ENCODE measurements at regions not wholly inside any gene's neighbourhood (a gene's known extent, or its start where the extent isn't known, plus 50 kb on each side); places are given as distances from the start of the nearest gene placed in this dataset.
"Not testable (repeated sequence)": the region's sequence is repeated elsewhere in the genome, so short reads cannot be mapped to it uniquely, and the experiment has no call there.

DNA sequence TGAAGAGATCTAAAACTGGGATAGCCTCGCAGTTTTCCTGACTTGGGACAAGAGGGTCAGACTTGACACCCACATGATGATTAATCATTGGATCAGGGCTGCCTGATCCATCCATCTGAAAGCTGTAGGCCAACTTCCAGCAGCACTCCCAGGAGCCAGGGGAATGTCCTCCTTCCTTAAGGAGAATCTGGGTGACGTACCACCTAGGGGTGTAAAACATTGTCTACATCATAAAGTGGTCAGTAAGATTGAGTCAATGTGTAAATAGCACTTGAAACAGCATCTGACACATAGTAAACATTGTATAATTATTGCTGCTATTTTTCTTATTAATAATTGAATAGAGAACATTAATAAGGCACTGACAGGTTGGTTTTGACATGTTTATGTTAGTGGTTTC, 392.8 kb downstream of the JRKL start:
- TF ChIP-seq JUND (IDR thresholded peaks at IDR 0.05; ENCODE audit: low read depth) = no peak
- in situ Hi-C loops (cut with HindIII; ENCODE audit: low pct_unique_long_range_greater_than_20kb, low sequenced_read_pairs) = no loop called here
- no peak for DNase-seq (ENCODE audit: low read depth in 1 of 2, low spot score in 1 of 2)

DNA sequence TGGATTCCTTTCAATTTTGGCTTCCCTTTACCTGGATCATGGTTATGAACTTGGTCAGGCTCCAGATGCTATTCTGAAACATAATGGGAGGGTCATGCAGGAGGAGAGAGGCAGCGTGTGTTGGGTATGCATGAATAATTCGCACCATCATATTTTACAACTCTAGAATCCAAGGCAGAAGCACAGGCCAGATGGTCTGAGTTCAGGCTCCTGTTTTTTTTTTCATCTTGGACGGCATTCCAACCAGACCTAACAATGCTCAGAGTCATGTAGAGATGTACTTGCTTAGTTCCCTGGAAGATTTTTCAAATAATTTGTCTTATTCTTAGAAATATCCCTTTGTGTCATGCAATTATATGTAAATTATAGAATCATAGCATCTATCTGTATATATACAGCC, 393.5 kb downstream of the JRKL start:
- in situ Hi-C loops (cut with HindIII; ENCODE audit: low pct_unique_long_range_greater_than_20kb, low sequenced_read_pairs) = no loop called here
- DNase-seq (ENCODE audit: low read depth in 1 of 2, low spot score in 1 of 2) = no peak
- no peak for TF ChIP-seq JUND (IDR thresholded peaks at IDR 0.05; ENCODE audit: low read depth)

DNA sequence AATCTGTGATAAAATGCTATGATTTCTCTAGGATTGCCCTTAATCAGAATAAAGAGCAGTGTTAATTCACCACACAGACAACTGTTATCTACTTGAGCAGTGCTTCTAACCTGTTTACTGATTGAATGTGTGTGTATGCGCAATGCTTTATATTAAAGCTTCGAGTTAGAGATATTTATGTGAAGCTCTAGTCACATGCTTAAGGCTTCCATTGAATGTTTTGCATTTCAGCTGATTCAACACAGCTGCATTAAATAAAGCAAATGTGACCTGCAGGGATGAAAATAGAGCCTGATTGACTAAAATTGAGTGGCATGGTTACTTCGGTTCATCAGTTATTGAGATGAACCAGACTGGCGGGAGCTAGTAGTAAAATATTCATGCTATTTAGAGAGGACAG, 395.3 kb downstream of the JRKL start:
- in situ Hi-C loops (cut with HindIII; ENCODE audit: low pct_unique_long_range_greater_than_20kb, low sequenced_read_pairs) = no loop called here
- TF ChIP-seq JUND (IDR thresholded peaks at IDR 0.05; ENCODE audit: low read depth) = no peak
- no peak for DNase-seq (ENCODE audit: low read depth in 1 of 2, low spot score in 1 of 2)

DNA sequence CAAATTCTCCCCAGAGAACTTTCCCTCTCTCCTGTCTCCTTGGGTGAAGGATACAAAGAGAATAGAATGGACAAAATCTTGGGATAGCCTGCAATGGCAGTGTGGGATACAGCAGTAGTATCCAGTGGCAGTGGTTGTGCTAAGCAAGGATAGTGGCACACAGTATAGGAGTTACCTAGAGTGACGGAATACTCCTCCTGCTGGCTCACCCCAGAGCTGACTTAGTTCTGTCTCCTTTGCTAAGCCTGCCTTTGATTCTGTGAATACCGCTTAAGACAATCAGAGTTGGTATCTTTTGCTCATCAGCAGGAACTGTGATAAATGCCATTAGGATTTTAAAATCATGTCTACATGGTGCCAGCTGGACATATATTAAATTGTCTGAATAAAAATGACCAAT, 404.3 kb downstream of the JRKL start:
- in situ Hi-C loops (cut with HindIII; ENCODE audit: low pct_unique_long_range_greater_than_20kb, low sequenced_read_pairs) = no loop called here
- DNase-seq (ENCODE audit: low read depth in 1 of 2, low spot score in 1 of 2) = no peak

DNA sequence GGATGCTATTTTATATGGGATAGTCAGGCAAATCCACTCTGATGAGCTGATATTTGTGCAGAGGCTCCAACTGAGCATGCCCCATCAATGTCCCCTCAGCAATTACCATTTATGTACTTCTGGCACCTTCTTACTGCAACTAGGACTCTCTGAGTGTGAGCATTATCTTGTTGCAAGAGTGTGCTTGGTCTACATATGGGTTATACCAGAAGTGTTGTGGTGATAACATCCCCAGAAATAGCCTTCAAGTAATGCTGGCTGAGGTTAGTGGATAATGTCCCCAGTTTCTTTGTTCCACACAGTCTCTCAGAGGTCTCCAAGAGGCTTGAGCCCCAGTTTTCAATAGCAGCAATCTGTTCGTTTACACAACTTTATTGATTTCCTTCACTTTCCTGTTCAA, 408.6 kb downstream of the JRKL start:
- TF ChIP-seq JUND (IDR thresholded peaks at IDR 0.05; ENCODE audit: low read depth) = no peak
- no peak for DNase-seq (ENCODE audit: low read depth in 1 of 2, low spot score in 1 of 2)
- in situ Hi-C loops (cut with HindIII; ENCODE audit: low pct_unique_long_range_greater_than_20kb, low sequenced_read_pairs) = no loop called here

More for the DNA sequence above, 404.3 kb downstream of the JRKL start:
- TF ChIP-seq JUND (IDR thresholded peaks at IDR 0.05; ENCODE audit: low read depth) = no peak

DNA sequence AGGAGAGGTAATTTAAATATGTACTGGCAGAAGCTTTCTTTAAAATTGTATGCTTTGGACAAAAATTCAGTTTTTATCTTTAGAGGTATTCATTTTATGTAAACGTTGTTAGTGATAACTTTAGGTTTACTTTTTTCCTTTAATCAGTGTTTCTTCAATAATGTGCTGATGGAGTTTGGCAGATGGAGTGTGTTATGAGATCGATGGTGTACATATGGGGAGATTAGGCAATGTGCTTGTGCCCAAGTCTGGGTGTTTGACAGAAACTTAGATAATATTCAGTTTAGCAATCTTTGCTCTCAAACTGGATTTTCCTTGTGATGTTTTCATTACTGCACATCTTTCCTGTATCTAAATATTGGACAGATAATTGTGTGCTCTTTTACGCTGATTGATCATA, 425.4 kb downstream of the JRKL start:
- no peak for DNase-seq (ENCODE audit: low read depth in 1 of 2, low spot score in 1 of 2)
- TF ChIP-seq JUND (IDR thresholded peaks at IDR 0.05; ENCODE audit: low read depth) = no peak
- in situ Hi-C loops (cut with HindIII; ENCODE audit: low pct_unique_long_range_greater_than_20kb, low sequenced_read_pairs) = no loop called here

DNA sequence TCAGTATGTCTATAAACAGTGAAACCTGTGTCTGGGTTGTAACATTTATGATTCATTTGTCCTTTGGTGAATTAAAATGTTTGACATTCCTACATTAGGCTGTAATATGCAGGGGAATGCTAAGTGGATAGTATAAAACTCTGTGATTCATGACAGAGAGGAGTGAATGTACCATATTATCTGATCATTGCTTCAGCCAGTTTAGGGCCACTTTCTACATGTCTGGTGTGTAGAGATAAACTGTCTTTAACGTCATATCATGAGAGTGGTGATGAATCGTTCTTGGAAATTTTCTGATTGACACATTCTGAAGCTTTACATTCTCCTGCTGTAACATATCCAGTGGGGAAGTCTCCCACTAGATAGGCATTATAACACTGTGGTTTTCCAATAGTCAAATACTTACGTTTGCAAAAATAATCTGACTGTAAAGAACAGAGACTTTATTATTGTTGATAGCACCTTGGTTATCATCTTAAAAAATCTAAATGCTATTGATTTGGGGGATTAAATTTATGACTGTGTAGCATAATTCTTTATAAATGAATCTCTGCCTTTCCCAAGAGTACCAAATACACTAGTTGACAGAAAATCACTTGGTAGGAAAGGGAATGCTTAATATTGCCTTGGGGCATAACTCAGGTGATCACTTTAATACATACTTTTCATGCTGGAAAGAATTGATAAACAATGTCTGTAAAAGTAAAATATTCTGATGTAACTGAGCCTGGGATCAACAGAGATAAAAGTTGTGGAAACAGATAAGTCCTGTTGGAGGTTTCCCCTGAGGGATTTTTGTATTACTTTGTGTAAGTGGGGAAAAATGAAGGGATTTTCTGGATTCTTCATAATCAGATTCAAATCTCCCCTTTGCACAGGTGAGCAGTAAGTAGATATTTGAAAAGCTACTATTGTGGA, 427.9 kb downstream of the JRKL start:
- in situ Hi-C loops (cut with HindIII; ENCODE audit: low pct_unique_long_range_greater_than_20kb, low sequenced_read_pairs) = no loop called here
- TF ChIP-seq JUND (IDR thresholded peaks at IDR 0.05; ENCODE audit: low read depth) = no peak
- DNase-seq (ENCODE audit: low read depth in 1 of 2, low spot score in 1 of 2) = no peak

DNA sequence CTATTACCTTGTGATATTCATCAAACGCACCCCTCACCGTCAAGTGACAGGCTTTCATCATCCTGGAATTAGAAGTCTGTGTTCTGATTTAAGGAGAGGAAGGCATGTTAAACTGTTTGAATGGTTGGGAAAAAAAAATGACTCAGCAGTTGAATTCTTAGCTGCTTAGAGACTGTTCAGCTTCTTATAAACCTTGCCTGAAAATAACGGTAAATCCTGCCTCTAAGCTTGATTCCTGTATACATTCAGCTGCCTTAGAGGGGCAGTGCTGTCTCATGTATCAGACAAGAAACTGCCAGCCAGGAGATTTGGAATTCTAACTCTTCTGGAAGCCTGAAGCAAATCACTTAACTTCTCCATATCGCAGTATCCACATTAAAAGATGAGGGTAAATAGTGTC, 437.4 kb downstream of the JRKL start:
- in situ Hi-C loops (cut with HindIII; ENCODE audit: low pct_unique_long_range_greater_than_20kb, low sequenced_read_pairs) = no loop called here
- peak in 1 of 2 experiments; percentile 23 for DNase-seq (ENCODE audit: low read depth in 1 of 2, low spot score in 1 of 2)
- TF ChIP-seq JUND (IDR thresholded peaks at IDR 0.05; ENCODE audit: low read depth) = no peak

DNA sequence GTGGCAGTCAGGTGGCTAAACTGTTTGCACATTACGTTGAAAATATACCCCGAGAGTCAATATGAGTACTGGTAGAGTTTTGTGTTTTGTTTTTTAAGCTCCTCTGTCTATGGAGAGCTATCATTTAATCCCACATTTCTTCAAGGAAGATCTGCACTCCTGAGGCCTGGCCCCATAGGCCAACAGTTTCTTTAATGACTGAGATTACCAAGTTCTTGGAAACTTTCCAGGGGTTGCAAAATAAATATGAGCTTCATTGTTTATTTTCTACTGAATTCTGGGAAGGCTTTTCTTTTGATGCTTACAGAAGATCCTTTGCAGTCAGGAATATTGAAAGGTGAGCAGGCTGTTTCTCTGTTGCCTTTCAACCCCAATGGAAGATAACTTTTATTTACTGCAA, 452.0 kb downstream of the JRKL start:
- no peak for TF ChIP-seq JUND (IDR thresholded peaks at IDR 0.05; ENCODE audit: low read depth)
- in situ Hi-C loops (cut with HindIII; ENCODE audit: low pct_unique_long_range_greater_than_20kb, low sequenced_read_pairs) = no loop called here
- DNase-seq (ENCODE audit: low read depth in 1 of 2, low spot score in 1 of 2) = no peak

DNA sequence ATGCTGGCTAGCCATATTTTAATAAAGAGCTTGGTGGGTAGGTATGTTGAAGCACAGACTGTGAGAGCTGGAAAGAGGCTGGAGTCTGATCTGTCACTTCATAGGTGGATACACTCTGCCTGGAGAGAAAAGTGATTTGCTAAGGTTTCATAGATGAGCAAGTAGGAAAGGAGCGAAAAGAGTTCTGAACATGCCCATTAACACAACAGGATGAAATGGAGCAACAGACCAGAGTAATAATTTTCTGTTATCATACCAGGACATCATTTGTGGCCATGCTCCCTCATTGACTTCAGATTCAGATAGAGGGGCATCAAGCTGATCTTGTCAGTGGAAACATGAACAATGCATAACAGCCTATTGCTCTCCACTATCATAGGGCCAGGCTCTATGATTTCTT, 452.9 kb downstream of the JRKL start:
- DNase-seq (ENCODE audit: low read depth in 1 of 2, low spot score in 1 of 2) = no peak
- in situ Hi-C loops (cut with HindIII; ENCODE audit: low pct_unique_long_range_greater_than_20kb, low sequenced_read_pairs) = no loop called here
- TF ChIP-seq JUND (IDR thresholded peaks at IDR 0.05; ENCODE audit: low read depth) = no peak

DNA sequence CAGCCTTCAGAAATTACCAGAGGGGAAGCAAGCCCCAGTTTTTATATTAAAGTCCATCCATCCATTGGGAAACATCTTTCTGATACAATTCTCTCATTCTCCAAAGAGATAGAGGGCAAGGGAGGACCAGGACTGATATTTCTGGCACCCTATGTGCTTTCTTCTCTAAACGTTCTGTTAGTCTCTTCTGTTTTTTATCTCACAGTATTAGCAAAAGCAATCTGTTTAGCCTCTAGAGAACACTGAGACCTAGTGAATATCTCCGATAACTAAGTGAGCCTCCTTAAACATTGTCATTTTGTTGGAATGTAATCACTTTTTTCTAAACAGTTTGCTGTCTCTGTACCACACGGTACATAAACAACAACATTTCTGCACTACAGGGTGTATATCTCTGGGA, 464.6 kb downstream of the JRKL start:
- DNase-seq (ENCODE audit: low read depth in 1 of 2, low spot score in 1 of 2) = no peak
- no peak for TF ChIP-seq JUND (IDR thresholded peaks at IDR 0.05; ENCODE audit: low read depth)
- in situ Hi-C loops (cut with HindIII; ENCODE audit: low pct_unique_long_range_greater_than_20kb, low sequenced_read_pairs) = no loop called here

DNA sequence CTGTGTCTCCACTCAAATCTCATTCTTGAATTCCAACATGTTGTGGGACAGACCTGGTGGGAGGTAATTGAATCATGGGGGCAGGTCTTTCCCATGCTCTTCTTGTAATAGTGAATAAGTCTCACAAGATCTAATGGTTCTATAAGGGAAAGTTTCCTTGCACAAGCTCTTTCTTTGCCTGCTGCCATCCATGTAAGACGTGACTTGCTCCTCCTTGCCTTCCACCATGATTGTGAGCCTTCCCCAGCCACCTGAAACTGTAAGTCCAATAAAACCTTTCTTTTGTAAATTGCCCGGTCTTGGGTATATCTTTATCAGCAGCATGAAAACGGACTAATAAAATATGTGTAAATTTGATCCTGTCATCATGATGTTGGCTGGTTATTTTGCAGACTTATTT, 471.9 kb downstream of the JRKL start:
- DNase-seq (ENCODE audit: low read depth in 1 of 2, low spot score in 1 of 2); in situ Hi-C loops (cut with HindIII; ENCODE audit: low pct_unique_long_range_greater_than_20kb, low sequenced_read_pairs): not testable (repeated sequence)

DNA sequence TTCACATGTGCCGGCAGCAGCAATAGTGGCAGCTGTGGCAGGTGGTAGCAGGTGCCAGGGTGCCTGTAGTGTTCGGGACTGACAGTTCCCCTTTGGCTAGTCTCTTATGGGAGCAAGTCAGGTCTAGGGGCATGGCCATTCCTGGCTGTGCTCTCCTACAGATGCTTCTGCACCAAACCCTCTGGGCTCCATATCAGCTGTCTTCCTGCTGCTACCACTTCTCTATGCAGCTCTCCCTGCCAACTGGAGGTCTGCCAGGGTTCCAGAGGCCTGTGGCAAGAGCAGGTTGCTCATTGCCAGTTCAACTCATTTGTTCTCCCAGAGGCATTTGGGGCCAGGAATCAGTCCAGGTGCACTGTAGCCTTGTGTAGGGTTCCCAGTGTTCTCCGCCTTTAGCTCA, 473.7 kb downstream of the JRKL start:
- DNase-seq (ENCODE audit: low read depth in 1 of 2, low spot score in 1 of 2) = no peak
- TF ChIP-seq JUND (IDR thresholded peaks at IDR 0.05; ENCODE audit: low read depth) = no peak
- in situ Hi-C loops (cut with HindIII; ENCODE audit: low pct_unique_long_range_greater_than_20kb, low sequenced_read_pairs) = no loop called here

DNA sequence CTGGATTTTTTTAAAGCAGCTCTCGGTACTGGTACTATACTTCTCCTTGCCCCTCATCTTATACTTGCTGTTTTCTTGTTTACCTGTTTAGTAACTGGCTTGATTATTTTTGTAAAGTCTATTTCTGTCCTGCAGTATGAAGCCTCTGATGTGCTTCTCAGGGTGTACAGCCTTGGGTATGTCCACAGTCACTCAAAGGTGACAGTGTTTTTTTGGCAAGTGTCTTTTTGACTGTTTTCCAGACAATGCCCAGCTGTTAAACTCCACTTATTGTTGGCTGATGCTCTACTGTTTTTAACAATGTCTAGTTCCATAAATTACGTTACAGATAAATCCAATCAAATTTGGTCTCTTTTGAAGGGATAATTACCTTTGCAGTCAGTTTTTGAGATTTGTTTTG, 475.2 kb downstream of the JRKL start:
- DNase-seq (ENCODE audit: low read depth in 1 of 2, low spot score in 1 of 2) = no peak
- no peak for TF ChIP-seq JUND (IDR thresholded peaks at IDR 0.05; ENCODE audit: low read depth)

More for the DNA sequence above, 475.2 kb downstream of the JRKL start:
- in situ Hi-C loops (cut with HindIII; ENCODE audit: low pct_unique_long_range_greater_than_20kb, low sequenced_read_pairs) = no loop called here

All from T47D (cell line).